ENCODE measurements at regions not wholly inside any gene's neighbourhood (a gene's known extent, or its start where the extent isn't known, plus 50 kb on each side); places are given as distances from the start of the nearest gene placed in this dataset.

GRCh38 chr4:122073615-122074014 lies 78.5 kb upstream of the BLTP1 start:
- H3K27me3 ChIP-seq (ENCODE audit: control insufficient read depth, insufficient read depth, low read length) = no peaks in the 10 kb centered on the region
- WGBS (ENCODE audit: insufficient coverage, low lambda C conversion rate) = no CpG with 5 or more reads among the region's 2 CpGs
- no peaks in the 10 kb centered on the region for H3K36me3 ChIP-seq (ENCODE audit: control insufficient read depth, insufficient read depth, low read length)
- H3K4me1 ChIP-seq (ENCODE audit: control insufficient read depth, insufficient read depth, low read length) = no peaks in the 10 kb centered on the region
- no peak overlapping the region for H3K27ac ChIP-seq (ENCODE audit: low read length)
- H3K9me3 ChIP-seq (ENCODE audit: control insufficient read depth, low read depth, low read length) = no peaks in the 10 kb centered on the region
- DNase-seq = peak in 1 of 2 donors; percentile 1
- no peak overlapping the region for H3K4me3 ChIP-seq (ENCODE audit: low read length)

DNA sequence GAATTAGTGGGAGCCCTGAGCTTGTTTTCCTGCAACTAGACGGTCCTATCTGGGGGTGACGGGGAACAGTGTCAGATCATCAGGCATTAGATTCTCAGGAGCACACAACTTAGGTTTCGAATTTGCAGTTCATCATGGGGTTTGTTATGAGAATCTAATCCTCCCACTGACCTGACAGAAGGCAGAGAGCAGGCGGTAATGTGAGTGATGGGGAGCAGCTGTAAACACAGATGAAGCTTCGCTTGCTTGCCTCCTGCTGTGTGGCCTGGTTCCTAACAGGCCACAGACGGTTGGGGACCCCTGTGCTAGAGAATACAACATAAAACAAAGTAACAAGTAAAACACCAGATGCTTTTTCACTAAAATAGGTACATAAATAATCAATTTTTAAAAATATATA lies 86.2 kb upstream of the BLTP1 start:
- no peak for DNase-seq
- Histone ChIP-seq H3K36me3 (ENCODE audit: control insufficient read depth, insufficient read depth, low read length) (no peaks in the 10 kb centered on the region), H3K9me3 (ENCODE audit: control insufficient read depth, low read depth, low read length) (no peaks in the 10 kb centered on the region), H3K4me3 (ENCODE audit: low read length) (no peak overlapping the region), H3K27ac (ENCODE audit: low read length) (no peak overlapping the region), H3K4me1 (ENCODE audit: control insufficient read depth, insufficient read depth, low read length) (no peaks in the 10 kb centered on the region), H3K27me3 (ENCODE audit: control insufficient read depth, insufficient read depth, low read length) (no peaks in the 10 kb centered on the region)
- no CpG with 5 or more reads among the region's 6 CpGs for WGBS (ENCODE audit: insufficient coverage, low lambda C conversion rate)

DNA sequence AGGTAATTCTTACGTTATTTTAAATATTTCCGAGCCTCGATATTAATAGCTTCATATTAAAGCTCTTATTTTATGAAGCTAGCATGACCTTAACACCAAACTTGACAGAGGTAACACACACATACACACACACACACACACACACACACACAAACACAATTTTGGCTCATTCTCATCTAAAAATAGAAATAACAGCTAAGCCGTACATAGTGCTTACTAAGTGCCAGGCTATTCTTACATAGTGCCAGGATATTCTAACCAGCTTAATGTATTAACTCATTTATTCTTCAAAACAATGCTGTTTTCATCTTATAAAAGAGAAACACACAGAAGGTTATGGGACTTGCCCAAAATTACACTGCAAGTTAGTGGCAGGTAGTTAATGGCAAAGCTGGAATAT lies 87.0 kb upstream of the BLTP1 start:
- WGBS (ENCODE audit: insufficient coverage, low lambda C conversion rate) = 100% methylated on average over 1 of the region's 4 CpGs
- no peak for DNase-seq

GRCh38 chr4:122053186-122053585 lies 98.9 kb upstream of the BLTP1 start:
- H3K4me1 ChIP-seq (ENCODE audit: control insufficient read depth, insufficient read depth, low read length) = no peaks in the 10 kb centered on the region
- no peaks in the 10 kb centered on the region for H3K36me3 ChIP-seq (ENCODE audit: control insufficient read depth, insufficient read depth, low read length)
- H3K27ac ChIP-seq (ENCODE audit: low read length) = no peak overlapping the region
- H3K27me3 ChIP-seq (ENCODE audit: control insufficient read depth, insufficient read depth, low read length) = no peaks in the 10 kb centered on the region
- WGBS (ENCODE audit: insufficient coverage, low lambda C conversion rate) = no CpG with 5 or more reads among the region's 4 CpGs
- H3K9me3 ChIP-seq (ENCODE audit: control insufficient read depth, low read depth, low read length) = no peaks in the 10 kb centered on the region
- H3K4me3 ChIP-seq (ENCODE audit: low read length) = no peak overlapping the region
- no peak for DNase-seq

More for the DNA sequence above, 87.0 kb upstream of the BLTP1 start:
- H3K27me3 ChIP-seq (ENCODE audit: control insufficient read depth, insufficient read depth, low read length) = no peaks in the 10 kb centered on the region
- H3K9me3 ChIP-seq (ENCODE audit: control insufficient read depth, low read depth, low read length) = no peaks in the 10 kb centered on the region
- H3K4me1 ChIP-seq (ENCODE audit: control insufficient read depth, insufficient read depth, low read length) = no peaks in the 10 kb centered on the region
- no peak overlapping the region for H3K4me3 ChIP-seq (ENCODE audit: low read length)
- H3K36me3 ChIP-seq (ENCODE audit: control insufficient read depth, insufficient read depth, low read length) = no peaks in the 10 kb centered on the region
- no peak overlapping the region for H3K27ac ChIP-seq (ENCODE audit: low read length)

DNA sequence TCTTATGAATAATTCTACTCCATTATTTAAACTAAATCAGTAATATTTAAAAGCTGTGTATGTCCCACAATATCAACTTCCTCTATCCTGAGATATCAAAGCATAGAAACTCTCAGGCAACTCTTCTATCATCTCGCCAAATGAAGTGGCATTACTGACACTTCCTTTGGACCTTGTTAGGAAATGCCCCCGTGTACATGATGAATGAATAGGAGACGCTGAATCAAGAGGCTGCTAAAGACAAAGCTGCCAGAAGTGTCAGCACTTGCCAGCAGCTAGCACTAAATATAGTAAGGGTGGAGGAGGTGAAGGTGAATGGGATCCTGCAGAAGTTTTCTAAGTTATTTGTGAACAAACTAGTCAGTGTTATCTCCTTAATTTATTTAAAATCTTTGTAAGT lies 99.5 kb upstream of the BLTP1 start:
- 33% methylated on average over 1 of the region's 3 CpGs for WGBS (ENCODE audit: insufficient coverage, low lambda C conversion rate)
- no peaks in the 10 kb centered on the region for H3K36me3 ChIP-seq (ENCODE audit: control insufficient read depth, insufficient read depth, low read length)
- DNase-seq = no peak
- H3K27ac ChIP-seq (ENCODE audit: low read length) = no peak overlapping the region
- H3K27me3 ChIP-seq (ENCODE audit: control insufficient read depth, insufficient read depth, low read length) = no peaks in the 10 kb centered on the region
- H3K4me3 ChIP-seq (ENCODE audit: low read length) = no peak overlapping the region
- H3K9me3 ChIP-seq (ENCODE audit: control insufficient read depth, low read depth, low read length) = no peaks in the 10 kb centered on the region
- H3K4me1 ChIP-seq (ENCODE audit: control insufficient read depth, insufficient read depth, low read length) = no peaks in the 10 kb centered on the region

GRCh38 chr4:122050841-122051240 lies 99.0 kb upstream of the TRPC3 start:
- Histone ChIP-seq H3K27me3 (ENCODE audit: control insufficient read depth, insufficient read depth, low read length) (no peaks in the 10 kb centered on the region), H3K4me1 (ENCODE audit: control insufficient read depth, insufficient read depth, low read length) (no peaks in the 10 kb centered on the region), H3K27ac (ENCODE audit: low read length) (no peak overlapping the region), H3K4me3 (ENCODE audit: low read length) (no peak overlapping the region), H3K9me3 (ENCODE audit: control insufficient read depth, low read depth, low read length) (no peaks in the 10 kb centered on the region), H3K36me3 (ENCODE audit: control insufficient read depth, insufficient read depth, low read length) (no peaks in the 10 kb centered on the region)
- no CpG with 5 or more reads among the region's 3 CpGs for WGBS (ENCODE audit: insufficient coverage, low lambda C conversion rate)
- no peak for DNase-seq

- no peaks in the 10 kb centered on the region for H3K36me3 ChIP-seq (ENCODE audit: control insufficient read depth, insufficient read depth, low read length)
- H3K27me3 ChIP-seq (ENCODE audit: control insufficient read depth, insufficient read depth, low read length) = no peaks in the 10 kb centered on the region
- H3K4me3 ChIP-seq (ENCODE audit: low read length) = no peak overlapping the region
- no peaks in the 10 kb centered on the region for H3K4me1 ChIP-seq (ENCODE audit: control insufficient read depth, insufficient read depth, low read length)
- no peak overlapping the region for H3K27ac ChIP-seq (ENCODE audit: low read length)
- WGBS (ENCODE audit: insufficient coverage, low lambda C conversion rate) = no CpG with 5 or more reads among the region's 5 CpGs
- H3K9me3 ChIP-seq (ENCODE audit: control insufficient read depth, low read depth, low read length) = no peaks in the 10 kb centered on the region
- DNase-seq = no peak
Measured at GRCh38 chr4:122047456-122048425, 95.9 kb upstream of the TRPC3 start.

DNA sequence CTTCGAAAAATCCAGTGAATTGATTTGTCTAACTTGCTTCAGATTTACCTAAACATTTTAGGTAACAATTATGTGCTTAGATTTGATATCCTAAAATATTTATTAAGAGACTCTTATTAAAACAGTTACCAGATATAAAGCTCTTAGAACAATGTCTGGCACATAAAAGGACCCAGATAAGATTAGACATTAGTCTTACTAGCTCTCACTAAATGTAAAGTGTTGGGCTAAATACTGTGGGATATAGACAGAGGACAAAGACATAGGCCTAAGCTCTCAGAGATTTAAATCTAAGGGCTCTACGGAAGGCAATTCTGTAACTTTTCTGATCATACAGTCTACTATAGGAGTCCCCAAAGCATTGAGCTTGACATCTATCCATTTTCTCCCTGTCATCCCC lies 94.4 kb upstream of the TRPC3 start:
- H3K27ac ChIP-seq (ENCODE audit: low read length) = no peak overlapping the region
- no peak overlapping the region for H3K4me3 ChIP-seq (ENCODE audit: low read length)
- no peaks in the 10 kb centered on the region for H3K9me3 ChIP-seq (ENCODE audit: control insufficient read depth, low read depth, low read length)
- H3K27me3 ChIP-seq (ENCODE audit: control insufficient read depth, insufficient read depth, low read length) = no peaks in the 10 kb centered on the region
- no peaks in the 10 kb centered on the region for H3K36me3 ChIP-seq (ENCODE audit: control insufficient read depth, insufficient read depth, low read length)
- no peak for DNase-seq
- no CpG with 5 or more reads among the region's 2 CpGs for WGBS (ENCODE audit: insufficient coverage, low lambda C conversion rate)
- no peaks in the 10 kb centered on the region for H3K4me1 ChIP-seq (ENCODE audit: control insufficient read depth, insufficient read depth, low read length)

- no peaks in the 10 kb centered on the region for H3K36me3 ChIP-seq (ENCODE audit: control insufficient read depth, insufficient read depth, low read length)
- no peak overlapping the region for H3K4me3 ChIP-seq (ENCODE audit: low read length)
- DNase-seq = peak in 1 of 2 donors; percentile 10
- no peaks in the 10 kb centered on the region for H3K4me1 ChIP-seq (ENCODE audit: control insufficient read depth, insufficient read depth, low read length)
- H3K9me3 ChIP-seq (ENCODE audit: control insufficient read depth, low read depth, low read length) = no peaks in the 10 kb centered on the region
- H3K27me3 ChIP-seq (ENCODE audit: control insufficient read depth, insufficient read depth, low read length) = no peaks in the 10 kb centered on the region
- H3K27ac ChIP-seq (ENCODE audit: low read length) = no peak overlapping the region
Measured at GRCh38 chr4:122045533-122045932, 93.7 kb upstream of the TRPC3 start.

GRCh38 chr4:122044501-122044900 lies 92.6 kb upstream of the TRPC3 start:
- WGBS (ENCODE audit: insufficient coverage, low lambda C conversion rate) = 86% methylated on average over 1 of the region's 1 CpG
- H3K27me3 ChIP-seq (ENCODE audit: control insufficient read depth, insufficient read depth, low read length) = no peaks in the 10 kb centered on the region
- H3K36me3 ChIP-seq (ENCODE audit: control insufficient read depth, insufficient read depth, low read length) = no peaks in the 10 kb centered on the region
- no peaks in the 10 kb centered on the region for H3K4me1 ChIP-seq (ENCODE audit: control insufficient read depth, insufficient read depth, low read length)
- H3K27ac ChIP-seq (ENCODE audit: low read length) = no peak overlapping the region
- H3K9me3 ChIP-seq (ENCODE audit: control insufficient read depth, low read depth, low read length) = no peaks in the 10 kb centered on the region
- no peak for DNase-seq
- no peak overlapping the region for H3K4me3 ChIP-seq (ENCODE audit: low read length)

DNA sequence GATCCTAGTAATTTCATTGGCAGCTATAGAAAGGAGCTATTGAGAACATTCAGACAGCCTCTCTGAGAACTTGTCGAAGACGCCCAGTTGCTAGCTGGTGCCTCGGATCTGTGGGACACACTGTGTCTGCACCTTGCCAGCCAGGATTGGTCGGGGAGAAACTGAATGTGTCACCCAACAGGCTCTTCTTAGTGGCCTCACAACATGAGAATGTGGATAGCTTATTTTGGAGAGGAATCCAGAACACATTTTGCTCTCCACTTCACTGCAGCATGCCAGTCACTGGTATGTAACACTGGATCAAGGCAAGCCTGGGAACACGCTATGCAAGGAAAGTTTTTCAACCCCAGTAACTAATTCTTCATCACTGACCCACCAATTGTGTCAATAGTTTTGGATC lies 89.5 kb upstream of the TRPC3 start:
- no peak for DNase-seq
- H3K27me3 ChIP-seq (ENCODE audit: control insufficient read depth, insufficient read depth, low read length) = no peaks in the 10 kb centered on the region
- no CpG with 5 or more reads among the region's 5 CpGs for WGBS (ENCODE audit: insufficient coverage, low lambda C conversion rate)

More for the DNA sequence above, 89.5 kb upstream of the TRPC3 start:
- no peaks in the 10 kb centered on the region for H3K4me1 ChIP-seq (ENCODE audit: control insufficient read depth, insufficient read depth, low read length)
- no peaks in the 10 kb centered on the region for H3K9me3 ChIP-seq (ENCODE audit: control insufficient read depth, low read depth, low read length)
- H3K36me3 ChIP-seq (ENCODE audit: control insufficient read depth, insufficient read depth, low read length) = no peaks in the 10 kb centered on the region
- no peak overlapping the region for H3K27ac ChIP-seq (ENCODE audit: low read length)
- no peak overlapping the region for H3K4me3 ChIP-seq (ENCODE audit: low read length)

Measured in large intestine (tissue), 3 donors.